Brain microvascular endothelial cell (primary cell): ENCODE measurements at regions not wholly inside any gene's neighbourhood (a gene's known extent, or its start where the extent isn't known, plus 50 kb on each side); places are given as distances from the start of the nearest gene placed in this dataset.

Experiments
- DNase-seq: peaks from one replicate; pipeline ENCODE4 v3.0.0-alpha.2; 2020
- H3K27ac ChIP-seq: fragments of 250-450 bp; sonication (Bioruptor Pico); 2 replicates; pipeline ENCODE4 v1.5.1; 2020; ENCODE audit warnings: mild to moderate bottlenecking, moderate library complexity
- H3K27me3 ChIP-seq: fragments of 250-450 bp; sonication (Bioruptor Pico); replicated peaks from 2 replicates; pipeline ENCODE4 v1.5.1; 2020; ENCODE audit warnings: mild to moderate bottlenecking
- H3K36me3 ChIP-seq: fragments of 250-450 bp; sonication (Bioruptor Pico); replicated peaks from 2 replicates; pipeline ENCODE4 v1.5.1; 2020; ENCODE audit warnings: mild to moderate bottlenecking
- H3K4me3 ChIP-seq: 2 replicates; pipeline ENCODE4 v1.5.1; 2011; ENCODE audit warnings: low read depth, mild to moderate bottlenecking, control low read depth, low read length, moderate library complexity
- in situ Hi-C: cut with HindIII; loops from 2 replicates; pipeline ENCODE4 v1.10.0; 2017; ENCODE audit warnings: low sequenced_read_pairs, low pct_ligation_motif_present
- TF ChIP-seq, protein P1 (sequence below): IDR thresholded peaks from 2 replicates; pipeline ENCODE4 v1.5.1; 2011; ENCODE audit warnings: low read depth, mild to moderate bottlenecking, moderate library complexity, low read length, control low read depth, inconsistent platforms; ENCODE audit errors: missing control alignments

DNA sequence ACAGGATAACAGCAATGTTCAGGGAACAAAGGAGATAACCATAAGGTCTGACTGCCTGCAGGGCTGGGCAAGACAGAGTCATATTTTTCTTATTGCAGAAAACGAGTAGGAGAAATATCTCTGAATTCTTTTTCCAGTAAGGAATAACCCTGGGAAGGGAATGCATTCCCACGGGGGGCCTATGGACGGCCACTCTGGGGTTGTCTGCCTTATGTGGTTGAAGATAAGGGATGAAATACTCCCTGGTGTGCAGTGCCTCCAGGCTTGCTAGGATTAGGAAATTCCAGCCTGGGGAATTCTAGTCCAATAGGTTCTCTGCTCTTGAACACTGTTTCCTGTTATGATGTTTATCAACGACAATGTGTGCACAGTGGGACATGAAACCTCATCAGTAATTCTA, 185.3 kb upstream of the HSFY2 start:
- no peak for DNase-seq
- TF ChIP-seq, protein P1, sequence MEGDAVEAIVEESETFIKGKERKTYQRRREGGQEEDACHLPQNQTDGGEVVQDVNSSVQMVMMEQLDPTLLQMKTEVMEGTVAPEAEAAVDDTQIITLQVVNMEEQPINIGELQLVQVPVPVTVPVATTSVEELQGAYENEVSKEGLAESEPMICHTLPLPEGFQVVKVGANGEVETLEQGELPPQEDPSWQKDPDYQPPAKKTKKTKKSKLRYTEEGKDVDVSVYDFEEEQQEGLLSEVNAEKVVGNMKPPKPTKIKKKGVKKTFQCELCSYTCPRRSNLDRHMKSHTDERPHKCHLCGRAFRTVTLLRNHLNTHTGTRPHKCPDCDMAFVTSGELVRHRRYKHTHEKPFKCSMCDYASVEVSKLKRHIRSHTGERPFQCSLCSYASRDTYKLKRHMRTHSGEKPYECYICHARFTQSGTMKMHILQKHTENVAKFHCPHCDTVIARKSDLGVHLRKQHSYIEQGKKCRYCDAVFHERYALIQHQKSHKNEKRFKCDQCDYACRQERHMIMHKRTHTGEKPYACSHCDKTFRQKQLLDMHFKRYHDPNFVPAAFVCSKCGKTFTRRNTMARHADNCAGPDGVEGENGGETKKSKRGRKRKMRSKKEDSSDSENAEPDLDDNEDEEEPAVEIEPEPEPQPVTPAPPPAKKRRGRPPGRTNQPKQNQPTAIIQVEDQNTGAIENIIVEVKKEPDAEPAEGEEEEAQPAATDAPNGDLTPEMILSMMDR, result no peak
- in situ Hi-C loops, result no loop called here
- H3K4me3 ChIP-seq, result no peak overlapping the region
- H3K27me3 ChIP-seq, result no peaks in the 10 kb centered on the region
- no peaks in the 10 kb centered on the region for H3K36me3 ChIP-seq
- H3K27ac ChIP-seq, result no peak overlapping the region

DNA sequence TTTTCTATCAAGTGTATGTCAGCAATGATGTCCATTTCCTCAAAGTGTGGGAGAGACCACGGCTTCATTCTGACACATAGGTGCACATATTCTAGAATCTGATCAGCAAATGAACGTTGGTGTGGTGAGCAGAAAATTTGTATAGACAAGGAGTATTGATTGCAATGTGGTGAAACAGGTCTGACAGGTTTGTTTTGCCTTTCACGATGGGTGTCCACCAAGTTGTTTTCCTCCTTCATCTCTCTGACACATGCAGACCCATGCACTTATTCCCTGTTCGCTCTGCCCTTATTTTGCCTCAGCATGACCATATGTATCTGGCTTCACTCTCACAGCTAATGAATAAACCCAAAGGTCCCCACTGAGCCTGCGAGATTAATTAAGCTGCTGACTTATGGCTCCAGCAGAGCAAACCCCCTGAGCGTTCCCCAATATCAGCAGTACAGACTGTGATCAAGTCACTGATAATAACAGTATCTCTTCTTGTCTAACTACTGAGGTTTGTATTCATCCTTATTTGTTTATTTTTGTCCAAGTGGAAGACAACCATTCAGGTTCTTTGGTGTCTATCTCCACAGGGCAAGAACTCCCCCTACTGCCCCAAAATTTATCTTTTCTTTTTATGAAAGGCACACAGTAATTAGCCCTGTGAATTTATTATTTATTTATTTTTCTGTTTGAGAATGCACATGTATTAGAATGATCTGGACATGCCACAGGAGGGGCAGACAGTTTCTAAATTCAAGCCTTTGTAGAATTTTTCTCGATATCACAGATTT, 178.3 kb upstream of the HSFY2 start:
- TF ChIP-seq, protein P1, result no peak
- Histone ChIP-seq H3K27me3 (no peaks in the 10 kb centered on the region), H3K27ac (no peak overlapping the region), H3K36me3 (no peaks in the 10 kb centered on the region), H3K4me3 (no peak overlapping the region)
- in situ Hi-C loops, result no loop called here
- no peak for DNase-seq

DNA sequence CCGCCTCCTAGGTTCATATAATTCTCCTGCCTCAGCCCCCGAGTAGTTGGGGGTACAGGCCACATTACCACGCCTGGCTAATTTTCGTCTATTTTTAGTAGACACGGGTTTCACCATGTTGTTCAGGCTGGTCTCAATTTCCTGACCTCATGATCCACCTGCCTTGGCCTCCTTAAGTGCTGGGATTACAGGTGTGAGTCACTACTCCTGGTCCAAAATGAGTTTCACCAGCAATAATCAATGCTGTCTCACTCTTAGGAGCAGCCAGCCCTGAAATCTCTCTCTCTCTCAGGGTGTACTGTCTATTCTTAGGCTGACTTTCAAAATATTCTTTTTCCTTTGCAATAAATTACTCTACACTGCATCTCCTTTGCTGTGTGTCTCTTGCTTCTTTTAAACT, 177.5 kb upstream of the HSFY2 start:
- DNase-seq, result no peak
- TF ChIP-seq, protein P1, result no peak
- H3K36me3 ChIP-seq, result no peaks in the 10 kb centered on the region
- H3K27ac ChIP-seq, result no peak overlapping the region
- in situ Hi-C loops, result no loop called here
- H3K4me3 ChIP-seq, result no peak overlapping the region
- H3K27me3 ChIP-seq, result no peaks in the 10 kb centered on the region

DNA sequence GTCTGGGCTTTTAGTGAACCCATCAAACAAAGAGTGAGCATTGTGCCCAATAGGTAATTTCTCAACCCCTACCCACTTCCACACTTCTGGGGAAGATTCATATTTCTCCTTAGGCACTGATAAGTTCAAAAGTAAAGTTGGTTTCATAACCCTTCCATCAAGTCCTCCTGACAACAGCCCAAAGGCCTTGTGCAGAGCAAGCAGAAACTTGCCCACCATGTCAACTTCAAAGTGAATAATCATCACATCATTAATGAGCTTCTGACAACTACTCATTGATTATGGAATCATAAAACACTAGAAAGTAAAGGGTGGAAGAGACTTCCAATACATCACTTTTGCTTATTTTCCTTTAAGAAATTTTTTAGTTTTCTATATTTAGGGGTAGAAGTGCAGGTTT, 163.3 kb upstream of the HSFY2 start:
- H3K27ac ChIP-seq, result no peak overlapping the region
- in situ Hi-C loops, result no loop called here
- H3K4me3 ChIP-seq, result no peak overlapping the region
- no peak for DNase-seq
- no peaks in the 10 kb centered on the region for H3K27me3 ChIP-seq
- no peaks in the 10 kb centered on the region for H3K36me3 ChIP-seq
- TF ChIP-seq, protein P1, result no peak

DNA sequence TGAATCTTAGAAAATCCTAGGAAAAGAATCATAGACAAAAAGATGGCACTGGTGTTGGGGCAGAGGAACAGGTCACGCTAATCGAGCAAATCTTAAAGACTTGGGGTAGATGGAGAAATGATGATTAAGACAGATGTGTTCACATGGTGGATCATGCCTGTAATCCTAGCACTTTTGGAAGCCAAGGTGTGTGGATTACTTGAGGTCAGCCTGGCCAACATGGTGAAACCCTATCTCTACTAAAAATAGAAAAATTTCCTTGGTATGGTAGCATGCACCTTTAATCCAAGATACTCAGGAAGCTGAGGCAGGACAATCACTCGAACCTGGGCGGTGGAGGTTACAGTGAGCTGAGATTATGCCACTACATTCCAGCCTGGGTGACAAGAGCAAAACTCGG, 145.7 kb upstream of the HSFY2 start:
- no peak for DNase-seq
- H3K36me3 ChIP-seq, result no peaks in the 10 kb centered on the region
- no peak overlapping the region for H3K4me3 ChIP-seq
- in situ Hi-C loops, result no loop called here
- no peaks in the 10 kb centered on the region for H3K27me3 ChIP-seq
- H3K27ac ChIP-seq, result no peak overlapping the region
- TF ChIP-seq, protein P1, result no peak

DNA sequence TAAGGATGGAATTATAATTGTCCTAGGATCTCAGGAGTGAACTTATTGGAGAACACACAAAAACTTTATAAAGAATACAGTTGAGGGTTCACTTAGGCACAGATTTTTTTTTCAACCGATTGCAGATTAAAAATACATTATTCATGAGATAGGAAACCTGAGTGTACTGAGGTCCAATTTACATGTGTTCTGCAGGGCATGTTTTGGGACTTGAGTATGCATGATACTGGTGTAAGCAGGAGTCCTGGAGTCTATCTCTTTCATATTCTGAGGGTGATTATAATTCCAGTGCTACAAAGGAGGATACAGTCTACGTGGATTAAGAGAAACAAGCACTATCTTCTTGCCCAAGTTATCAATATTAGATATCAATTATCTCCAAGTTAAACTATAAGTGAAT, 139.3 kb upstream of the HSFY2 start:
- Histone ChIP-seq H3K4me3 (no peak overlapping the region), H3K27ac (no peak overlapping the region), H3K36me3 (no peaks in the 10 kb centered on the region), H3K27me3 (no peaks in the 10 kb centered on the region)
- TF ChIP-seq, protein P1, result no peak
- no peak for DNase-seq
- in situ Hi-C loops, result no loop called here
